ENCODE measurements at regions not wholly inside any gene's neighbourhood (a gene's known extent, or its start where the extent isn't known, plus 50 kb on each side); places are given as distances from the start of the nearest gene placed in this dataset.

DNA sequence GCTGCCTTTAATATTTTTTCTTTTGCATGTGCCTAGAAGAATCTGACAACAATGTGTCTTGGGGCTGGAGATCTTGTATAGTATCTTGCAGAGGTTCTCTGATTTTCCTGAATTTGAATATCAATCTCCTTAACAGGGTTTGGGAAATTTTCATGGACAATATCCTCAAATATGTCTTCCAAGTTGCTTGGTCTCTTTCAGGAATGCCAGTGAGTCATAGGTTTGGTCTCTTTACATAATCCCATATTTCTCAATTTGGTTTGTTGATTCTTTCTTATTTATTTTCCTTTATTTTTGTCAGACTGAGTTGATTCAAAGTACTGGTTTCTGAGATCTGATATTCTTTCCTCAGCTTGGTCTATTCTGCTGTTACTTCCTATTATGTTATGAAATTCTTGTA, 208.7 kb upstream of the GLI3 start:
- H3K36me3 Mint-ChIP-seq (ENCODE audit: low read depth) = no peaks in the 10 kb centered on the region
- no peaks in the 10 kb centered on the region for H3K27me3 Mint-ChIP-seq
- DNase-seq (no peak), ATAC-seq (ENCODE audit: low read depth) (no peak)
- H3K9me3 Mint-ChIP-seq = peaks cover 5% of the 10 kb centered on the region
- H3K4me1 Mint-ChIP-seq = no peaks in the 10 kb centered on the region
- intact Hi-C loops (cut with micrococcal nuclease) = no loop called here
- no peak overlapping the region for H3K4me3 Mint-ChIP-seq
- ChIA-PET POLR2A (no interaction called here), CTCF (no interaction called here)
- no peak overlapping the region for H3K27ac Mint-ChIP-seq
- TF ChIP-seq, protein P1, sequence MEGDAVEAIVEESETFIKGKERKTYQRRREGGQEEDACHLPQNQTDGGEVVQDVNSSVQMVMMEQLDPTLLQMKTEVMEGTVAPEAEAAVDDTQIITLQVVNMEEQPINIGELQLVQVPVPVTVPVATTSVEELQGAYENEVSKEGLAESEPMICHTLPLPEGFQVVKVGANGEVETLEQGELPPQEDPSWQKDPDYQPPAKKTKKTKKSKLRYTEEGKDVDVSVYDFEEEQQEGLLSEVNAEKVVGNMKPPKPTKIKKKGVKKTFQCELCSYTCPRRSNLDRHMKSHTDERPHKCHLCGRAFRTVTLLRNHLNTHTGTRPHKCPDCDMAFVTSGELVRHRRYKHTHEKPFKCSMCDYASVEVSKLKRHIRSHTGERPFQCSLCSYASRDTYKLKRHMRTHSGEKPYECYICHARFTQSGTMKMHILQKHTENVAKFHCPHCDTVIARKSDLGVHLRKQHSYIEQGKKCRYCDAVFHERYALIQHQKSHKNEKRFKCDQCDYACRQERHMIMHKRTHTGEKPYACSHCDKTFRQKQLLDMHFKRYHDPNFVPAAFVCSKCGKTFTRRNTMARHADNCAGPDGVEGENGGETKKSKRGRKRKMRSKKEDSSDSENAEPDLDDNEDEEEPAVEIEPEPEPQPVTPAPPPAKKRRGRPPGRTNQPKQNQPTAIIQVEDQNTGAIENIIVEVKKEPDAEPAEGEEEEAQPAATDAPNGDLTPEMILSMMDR (IDR thresholded peaks at IDR 0.05) = no peak

DNA sequence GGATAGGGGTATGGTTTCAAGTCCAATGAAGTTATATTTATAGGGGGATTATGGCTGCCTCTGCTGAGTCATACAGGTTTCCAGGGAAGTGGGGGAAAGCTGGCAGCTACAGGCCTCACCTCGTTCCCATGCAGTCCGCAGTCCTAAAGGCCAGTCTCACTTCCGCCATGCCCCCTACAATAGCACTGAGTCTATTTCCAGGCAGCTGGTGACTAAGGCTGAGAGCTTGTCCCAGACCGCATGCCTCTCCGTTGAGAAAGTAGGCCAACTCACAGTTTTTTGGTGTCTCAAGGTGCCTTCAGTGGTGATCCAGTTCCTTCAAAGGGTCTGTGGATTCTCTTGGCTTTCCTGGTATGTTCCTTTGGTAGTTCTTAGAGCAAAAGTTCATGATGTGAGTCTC, 203.9 kb upstream of the GLI3 start:
- Mint-ChIP-seq H3K4me1 (no peaks in the 10 kb centered on the region), H3K27me3 (no peaks in the 10 kb centered on the region), H3K4me3 (no peak overlapping the region), H3K9me3 (peaks cover 24% of the 10 kb centered on the region), H3K27ac (no peak overlapping the region), H3K36me3 (ENCODE audit: low read depth) (no peaks in the 10 kb centered on the region)
- DNase-seq (no peak), ATAC-seq (ENCODE audit: low read depth) (no peak)
- CTCF ChIA-PET = no interaction called here
- TF ChIP-seq, protein P1 (IDR thresholded peaks at IDR 0.05) = no peak
- POLR2A ChIA-PET = no interaction called here
- intact Hi-C loops (cut with micrococcal nuclease) = no loop called here

DNA sequence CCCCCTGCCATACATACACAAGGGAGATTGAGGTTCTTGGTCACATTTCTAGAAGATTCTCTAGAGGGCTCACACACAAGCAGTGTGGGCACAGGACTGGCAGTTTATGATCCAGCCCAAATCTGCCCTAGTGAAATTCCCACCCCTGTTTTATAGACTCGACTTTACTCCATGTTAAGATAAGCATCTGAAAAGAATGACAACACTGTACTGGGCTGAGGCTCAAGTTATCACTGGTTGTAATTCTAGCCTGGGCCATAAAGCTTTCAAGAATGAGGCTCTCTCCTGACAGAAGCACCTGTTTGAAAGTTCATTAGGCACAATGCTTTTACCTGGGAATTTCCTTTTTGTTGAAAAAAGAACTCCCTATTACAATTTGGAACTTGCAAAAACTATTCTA, 195.6 kb upstream of the GLI3 start:
- intact Hi-C loops (cut with micrococcal nuclease) = no loop called here
- Mint-ChIP-seq H3K27ac (no peak overlapping the region), H3K4me1 (no peaks in the 10 kb centered on the region), H3K27me3 (no peaks in the 10 kb centered on the region), H3K4me3 (no peak overlapping the region), H3K36me3 (ENCODE audit: low read depth) (no peaks in the 10 kb centered on the region), H3K9me3 (peaks cover 7% of the 10 kb centered on the region)
- DNase-seq (no peak), ATAC-seq (ENCODE audit: low read depth) (no peak)
- TF ChIP-seq, protein P1 (IDR thresholded peaks at IDR 0.05) = no peak
- CTCF ChIA-PET = no interaction called here
- POLR2A ChIA-PET = no interaction called here

DNA sequence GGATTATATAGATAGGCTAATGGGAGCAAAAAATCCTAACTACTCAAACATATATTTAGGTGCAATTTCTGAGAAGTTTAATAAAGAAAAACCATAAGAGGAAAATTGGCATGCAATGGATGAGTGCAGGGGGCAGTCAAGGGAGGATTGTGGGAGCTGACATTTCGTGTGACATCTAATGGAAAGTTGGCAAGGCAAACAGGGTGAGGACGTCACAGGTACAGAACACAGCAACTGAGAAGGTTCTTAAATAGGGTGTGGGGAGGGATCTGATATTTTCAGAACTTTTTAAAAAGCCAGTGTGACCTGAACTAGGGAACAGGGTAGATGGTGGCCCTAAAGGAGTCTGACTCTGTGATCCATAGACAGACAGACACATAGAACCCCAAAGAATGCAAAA, 194.9 kb upstream of the GLI3 start:
- intact Hi-C loops (cut with micrococcal nuclease) = no loop called here
- no peaks in the 10 kb centered on the region for H3K27me3 Mint-ChIP-seq
- TF ChIP-seq, protein P1 (IDR thresholded peaks at IDR 0.05) = no peak
- ChIA-PET CTCF (no interaction called here), POLR2A (no interaction called here)
- no peaks in the 10 kb centered on the region for H3K36me3 Mint-ChIP-seq (ENCODE audit: low read depth)
- no peak for ATAC-seq (ENCODE audit: low read depth)
- DNase-seq = no peak
- peaks cover 7% of the 10 kb centered on the region for H3K9me3 Mint-ChIP-seq
- no peak overlapping the region for H3K27ac Mint-ChIP-seq
- H3K4me1 Mint-ChIP-seq = no peaks in the 10 kb centered on the region
- no peak overlapping the region for H3K4me3 Mint-ChIP-seq

DNA sequence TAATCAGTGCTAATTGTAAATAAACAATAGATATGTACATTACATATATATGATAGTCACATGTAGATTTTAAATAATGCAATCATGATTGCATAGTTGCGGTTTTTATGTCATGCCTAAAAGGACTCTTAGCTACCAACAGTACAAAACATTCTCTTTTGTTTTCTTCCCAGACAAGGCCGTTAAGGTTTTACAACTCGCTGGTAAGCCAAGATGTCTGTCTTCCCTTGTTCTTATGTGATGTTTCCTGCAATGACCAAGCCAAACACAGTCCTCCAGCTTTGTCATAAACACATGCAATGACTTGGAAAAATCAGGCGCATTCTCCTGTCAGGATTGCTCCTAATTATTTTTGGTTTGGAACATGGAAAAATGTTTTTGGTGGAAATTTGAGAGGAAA, 192.3 kb upstream of the GLI3 start:
- DNase-seq (no peak), ATAC-seq (ENCODE audit: low read depth) (no peak)
- POLR2A ChIA-PET = interaction anchor here (0.6 kb wide), 1 partner anchor 8 kb away, joined by 3 read pairs; no protein-coding TSS in a partner anchor
- H3K27me3 Mint-ChIP-seq = no peaks in the 10 kb centered on the region
- no peaks in the 10 kb centered on the region for H3K36me3 Mint-ChIP-seq (ENCODE audit: low read depth)
- TF ChIP-seq, protein P1 (IDR thresholded peaks at IDR 0.05) = no peak
- H3K4me1 Mint-ChIP-seq = no peaks in the 10 kb centered on the region
- no peak overlapping the region for H3K27ac Mint-ChIP-seq
- H3K4me3 Mint-ChIP-seq = no peak overlapping the region
- CTCF ChIA-PET = no interaction called here
- H3K9me3 Mint-ChIP-seq = no peaks in the 10 kb centered on the region
- intact Hi-C loops (cut with micrococcal nuclease) = no loop called here

Data from activated B cell treated with CpG ODN at 0.5 μM for 24 hours (primary cell).